ENCODE measurements at regions not wholly inside any gene's neighbourhood (a gene's known extent, or its start where the extent isn't known, plus 50 kb on each side); places are given as distances from the start of the nearest gene placed in this dataset.

GRCh38 chr10:42952931-42953683, 123.8 kb upstream of the RET start:
- DNase-seq: peak; percentile 6

- DNase-seq: no peak
Observed at GRCh38 chr10:42953684-42954674, 122.9 kb upstream of the RET start.

- no peak for DNase-seq
Observed at GRCh38 chr10:42954766-42955492, 121.9 kb upstream of the RET start.

GRCh38 chr10:42955493-42955889, 121.4 kb upstream of the RET start:
- no peak for DNase-seq

GRCh38 chr10:42956045-42956444, 120.8 kb upstream of the RET start:
- DNase-seq: no peak

GRCh38 chr10:42958142-42958868, 118.6 kb upstream of the RET start:
- no peak for DNase-seq

GRCh38 chr10:42959833-42960232, 117.0 kb upstream of the RET start:
- peak; percentile 5 for DNase-seq

GRCh38 chr10:42960491-42960990, 116.3 kb upstream of the RET start:
- DNase-seq: no peak

GRCh38 chr10:42960991-42961795, 115.7 kb upstream of the RET start:
- DNase-seq: no peak

- DNase-seq: no peak
Observed at GRCh38 chr10:42961796-42962109, 115.1 kb upstream of the RET start.

- peak; percentile 7 for DNase-seq
Observed at GRCh38 chr10:42962110-42962901, 114.6 kb upstream of the RET start.

GRCh38 chr10:42962902-42963231, 114.0 kb upstream of the RET start:
- DNase-seq: no peak

GRCh38 chr10:42963312-42963711, 113.6 kb upstream of the RET start:
- no peak for DNase-seq

GRCh38 chr10:42969147-42969546, 107.7 kb upstream of the RET start:
- DNase-seq: no peak

- DNase-seq: no peak
Observed at GRCh38 chr10:42969909-42970308, 107.0 kb upstream of the RET start.

GRCh38 chr10:42970451-42971250, 106.2 kb upstream of the RET start:
- peak; percentile 6 for DNase-seq

GRCh38 chr10:42971251-42971599, 105.6 kb upstream of the RET start:
- DNase-seq: no peak

- DNase-seq: no peak
Observed at GRCh38 chr10:42972946-42973345, 103.9 kb upstream of the RET start.

GRCh38 chr10:42973411-42973810, 103.5 kb upstream of the RET start:
- DNase-seq: no peak

Measured in activated CD8-positive, alpha-beta memory T cell treated with anti-CD3 and anti-CD28 coated beads, Interleukin-2, amount 50 U/mL, for 4 hours (primary cell).